Panc1 (cell line): ENCODE measurements at regions not wholly inside any gene's neighbourhood (a gene's known extent, or its start where the extent isn't known, plus 50 kb on each side); places are given as distances from the start of the nearest gene placed in this dataset.

Experiments
- POLR2AphosphoS5 ChIP-seq: IDR thresholded peaks from 2 replicates; pipeline ENCODE4 v1.6.1; 2012; ENCODE audit warnings: mild to moderate bottlenecking, low read depth, low read length, moderate library complexity
- SIN3A ChIP-seq: IDR thresholded peaks from 2 replicates; pipeline ENCODE4 v1.6.1; 2012; ENCODE audit warnings: low read depth, mild to moderate bottlenecking, low read length, moderate library complexity, borderline replicate concordance; ENCODE audit not compliant: insufficient read depth
- TF ChIP-seq, protein P1 (sequence below): fragments of 450-650 bp; IDR thresholded peaks from 2 replicates; pipeline ENCODE4 v1.5.1; 2017; ENCODE audit warnings: mild to moderate bottlenecking

DNA sequence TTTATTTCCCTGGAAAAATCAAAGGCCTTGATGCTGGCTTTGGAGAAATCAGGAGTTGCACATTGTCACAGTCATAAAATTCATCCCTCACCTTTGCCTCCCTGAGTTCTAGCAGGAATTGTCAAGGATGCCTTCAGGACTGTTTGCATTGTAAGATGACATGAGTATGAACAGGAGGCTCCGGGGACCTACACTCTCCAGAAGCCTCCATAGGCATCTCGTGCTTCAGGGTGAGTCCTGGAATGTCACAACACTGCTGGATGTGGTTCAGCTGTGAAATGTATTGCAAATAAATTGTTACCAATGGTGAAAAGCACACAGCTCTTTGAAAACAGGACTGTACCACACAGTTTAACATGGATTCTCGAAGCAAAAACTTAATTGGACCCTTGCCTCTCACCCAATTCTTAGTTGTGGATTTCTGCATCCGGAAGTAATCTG, 535.4 kb upstream of the C16orf82 start:
- TF ChIP-seq, protein P1, sequence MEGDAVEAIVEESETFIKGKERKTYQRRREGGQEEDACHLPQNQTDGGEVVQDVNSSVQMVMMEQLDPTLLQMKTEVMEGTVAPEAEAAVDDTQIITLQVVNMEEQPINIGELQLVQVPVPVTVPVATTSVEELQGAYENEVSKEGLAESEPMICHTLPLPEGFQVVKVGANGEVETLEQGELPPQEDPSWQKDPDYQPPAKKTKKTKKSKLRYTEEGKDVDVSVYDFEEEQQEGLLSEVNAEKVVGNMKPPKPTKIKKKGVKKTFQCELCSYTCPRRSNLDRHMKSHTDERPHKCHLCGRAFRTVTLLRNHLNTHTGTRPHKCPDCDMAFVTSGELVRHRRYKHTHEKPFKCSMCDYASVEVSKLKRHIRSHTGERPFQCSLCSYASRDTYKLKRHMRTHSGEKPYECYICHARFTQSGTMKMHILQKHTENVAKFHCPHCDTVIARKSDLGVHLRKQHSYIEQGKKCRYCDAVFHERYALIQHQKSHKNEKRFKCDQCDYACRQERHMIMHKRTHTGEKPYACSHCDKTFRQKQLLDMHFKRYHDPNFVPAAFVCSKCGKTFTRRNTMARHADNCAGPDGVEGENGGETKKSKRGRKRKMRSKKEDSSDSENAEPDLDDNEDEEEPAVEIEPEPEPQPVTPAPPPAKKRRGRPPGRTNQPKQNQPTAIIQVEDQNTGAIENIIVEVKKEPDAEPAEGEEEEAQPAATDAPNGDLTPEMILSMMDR, result no peak
- no peak for TF ChIP-seq SIN3A
- TF ChIP-seq POLR2AphosphoS5, result no peak
